ENCODE measurements at regions not wholly inside any gene's neighbourhood (a gene's known extent, or its start where the extent isn't known, plus 50 kb on each side); places are given as distances from the start of the nearest gene placed in this dataset.

DNA sequence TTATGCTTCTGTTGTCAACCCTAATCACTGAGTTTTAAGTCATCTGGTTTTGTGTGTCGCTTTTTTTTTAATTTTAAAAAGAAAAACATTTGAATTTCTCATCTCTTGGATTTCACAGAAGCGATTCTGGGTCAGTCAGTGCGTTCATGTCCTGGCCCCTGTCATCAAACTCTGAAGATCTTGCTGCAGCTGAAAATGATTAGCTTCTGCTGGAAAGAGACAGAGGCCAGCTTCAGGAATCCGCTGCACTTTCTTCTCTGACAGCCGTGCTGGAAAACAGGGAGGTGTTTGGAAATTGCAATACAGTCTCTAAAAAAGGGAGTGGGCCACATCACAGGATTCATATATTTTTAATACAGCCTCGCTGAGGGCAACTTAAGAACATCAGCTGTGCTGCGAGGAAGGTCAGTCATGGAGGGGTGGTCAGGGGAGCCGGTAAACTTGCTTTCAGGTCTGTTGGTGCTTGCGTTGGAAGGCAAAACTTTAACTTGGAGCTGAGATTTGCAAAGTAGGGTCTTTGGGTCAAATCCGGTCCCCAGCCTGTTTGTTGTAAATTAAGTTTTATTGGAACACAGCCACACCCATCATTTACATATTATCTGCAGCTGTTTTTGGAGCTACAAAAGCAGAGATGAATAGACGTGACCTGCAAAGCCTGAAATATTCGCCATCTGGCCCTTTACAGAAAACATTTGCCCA lies 190.8 kb downstream of the AACS start:
- H3K27me3 ChIP-seq (replicated peaks in 1 of 7): peaks cover 0 to 9% (median 0%) of the 10 kb centered on the region in 7 donors
- intact Hi-C loops (cut with DNase I; ENCODE audit: low total_unique reads): no loop called here
- no peak for DNase-seq
- TF ChIP-seq, protein P1, sequence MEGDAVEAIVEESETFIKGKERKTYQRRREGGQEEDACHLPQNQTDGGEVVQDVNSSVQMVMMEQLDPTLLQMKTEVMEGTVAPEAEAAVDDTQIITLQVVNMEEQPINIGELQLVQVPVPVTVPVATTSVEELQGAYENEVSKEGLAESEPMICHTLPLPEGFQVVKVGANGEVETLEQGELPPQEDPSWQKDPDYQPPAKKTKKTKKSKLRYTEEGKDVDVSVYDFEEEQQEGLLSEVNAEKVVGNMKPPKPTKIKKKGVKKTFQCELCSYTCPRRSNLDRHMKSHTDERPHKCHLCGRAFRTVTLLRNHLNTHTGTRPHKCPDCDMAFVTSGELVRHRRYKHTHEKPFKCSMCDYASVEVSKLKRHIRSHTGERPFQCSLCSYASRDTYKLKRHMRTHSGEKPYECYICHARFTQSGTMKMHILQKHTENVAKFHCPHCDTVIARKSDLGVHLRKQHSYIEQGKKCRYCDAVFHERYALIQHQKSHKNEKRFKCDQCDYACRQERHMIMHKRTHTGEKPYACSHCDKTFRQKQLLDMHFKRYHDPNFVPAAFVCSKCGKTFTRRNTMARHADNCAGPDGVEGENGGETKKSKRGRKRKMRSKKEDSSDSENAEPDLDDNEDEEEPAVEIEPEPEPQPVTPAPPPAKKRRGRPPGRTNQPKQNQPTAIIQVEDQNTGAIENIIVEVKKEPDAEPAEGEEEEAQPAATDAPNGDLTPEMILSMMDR (IDR thresholded peaks at IDR 0.05 in 8 of 11, conservative IDR thresholded peaks at IDR 0.05 in 3 of 11): no peak
- no peak for TF ChIP-seq POLR2A (IDR thresholded peaks at IDR 0.05)
- no peak for TF ChIP-seq POLR2AphosphoS5 (IDR thresholded peaks at IDR 0.05)
- no peaks in the 10 kb centered on the region for H3K36me3 ChIP-seq
- H3K27ac ChIP-seq: no peak overlapping the region
- H3K4me3 ChIP-seq: no peak overlapping the region
- H3K9me3 ChIP-seq: peaks cover 0 to 10% (median 0%) of the 10 kb centered on the region in 8 donors
- H3K4me1 ChIP-seq: no peaks in the 10 kb centered on the region
- WGBS, 5 donors: 66 to 83% (median 80%) methylated on average over 12 of the region's 12 CpGs

DNA sequence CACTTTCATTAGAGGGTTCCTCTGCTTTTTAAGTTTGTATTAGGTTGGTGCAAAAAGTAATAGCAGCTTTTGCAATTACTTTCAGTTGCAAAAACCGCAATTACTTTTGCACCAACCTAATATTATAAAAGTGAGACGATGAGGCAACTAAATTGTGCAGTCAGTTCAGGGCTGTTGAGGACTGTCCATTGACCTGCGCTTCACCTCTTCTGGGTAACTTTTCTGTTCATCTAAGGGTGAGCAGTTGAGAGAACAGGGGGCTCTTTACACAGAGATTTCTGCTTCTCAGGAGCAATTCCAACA lies 191.3 kb downstream of the AACS start:
- H3K4me1 ChIP-seq: no peaks in the 10 kb centered on the region
- H3K36me3 ChIP-seq: no peaks in the 10 kb centered on the region
- TF ChIP-seq, protein P1 (IDR thresholded peaks at IDR 0.05 in 8 of 11, conservative IDR thresholded peaks at IDR 0.05 in 3 of 11): no peak
- H3K27me3 ChIP-seq (replicated peaks in 1 of 7): peaks cover 0 to 9% (median 0%) of the 10 kb centered on the region in 7 donors
- intact Hi-C loops (cut with DNase I; ENCODE audit: low total_unique reads): no loop called here
- no peak overlapping the region for H3K27ac ChIP-seq
- no peak overlapping the region for H3K4me3 ChIP-seq
- DNase-seq: no peak
- WGBS, 5 donors: 72 to 90% (median 88%) methylated on average over 3 of the region's 3 CpGs
- H3K9me3 ChIP-seq: peaks cover 0 to 10% (median 0%) of the 10 kb centered on the region in 8 donors

DNA sequence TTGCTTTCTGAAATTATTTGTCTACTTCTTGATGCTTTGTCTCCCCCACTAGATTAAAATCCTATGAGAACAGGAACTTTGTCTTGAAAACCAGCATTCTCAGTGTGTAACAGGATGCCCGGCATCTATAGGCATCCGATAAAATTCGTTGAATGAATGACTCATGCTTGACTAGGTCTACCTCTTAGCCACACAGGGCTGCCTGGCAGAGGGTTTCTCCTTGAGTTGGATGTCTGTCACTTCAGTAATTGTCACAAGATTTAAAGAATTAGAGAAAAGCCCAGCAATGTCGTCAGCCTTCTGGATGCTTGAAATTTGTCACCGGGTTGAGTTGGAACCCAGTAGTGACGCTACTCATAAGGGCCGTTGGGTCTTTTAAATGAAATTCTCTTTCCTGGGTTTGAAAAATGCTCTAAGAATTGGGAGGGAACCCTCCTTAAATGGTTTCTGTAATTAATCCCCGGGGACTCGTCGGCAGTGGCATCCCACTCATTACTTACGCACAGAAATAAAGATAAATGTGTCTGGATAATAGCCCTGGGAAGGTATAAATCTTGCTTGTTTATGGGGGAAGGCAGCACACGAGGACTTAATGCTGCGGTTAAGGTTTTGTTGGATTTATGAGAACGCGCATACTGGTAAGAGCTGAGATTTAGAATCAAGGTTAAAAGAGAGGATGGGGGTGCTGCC lies 194.1 kb downstream of the AACS start:
- Histone ChIP-seq H3K4me1 (no peaks in the 10 kb centered on the region), H3K9me3 (peaks cover 0 to 18% (median 2%) of the 10 kb centered on the region in 8 donors), H3K27ac (no peak overlapping the region), H3K36me3 (no peaks in the 10 kb centered on the region), H3K27me3 (replicated peaks in 1 of 7) (peaks cover 0 to 3% (median 0%) of the 10 kb centered on the region in 7 donors), H3K4me3 (no peak overlapping the region)
- intact Hi-C loops (cut with DNase I; ENCODE audit: low total_unique reads): no loop called here
- WGBS, 5 donors: 71 to 78% (median 74%) methylated on average over 15 of the region's 15 CpGs
- DNase-seq: no peak
- TF ChIP-seq, protein P1 (IDR thresholded peaks at IDR 0.05 in 8 of 11, conservative IDR thresholded peaks at IDR 0.05 in 3 of 11): no peak
- no peak for TF ChIP-seq POLR2A (IDR thresholded peaks at IDR 0.05)

DNA sequence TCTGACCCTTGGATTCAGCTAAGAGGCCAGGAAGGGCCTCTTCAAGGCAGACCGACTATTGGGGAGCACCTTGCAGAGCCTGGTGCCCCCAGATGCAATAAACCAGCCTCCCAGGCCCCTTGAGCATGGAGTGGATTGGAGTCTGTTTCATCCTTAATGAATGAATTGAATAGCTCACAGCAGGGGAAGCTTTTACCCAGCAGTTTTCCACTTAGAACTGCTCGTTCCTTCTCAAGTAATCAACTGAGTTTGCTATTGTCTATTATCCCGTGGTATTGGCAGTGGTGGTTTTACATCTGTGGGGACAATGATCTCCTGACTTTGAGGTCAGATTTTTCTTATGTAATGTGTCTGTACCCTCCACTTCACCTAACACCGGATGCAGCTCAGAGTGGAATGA lies 197.6 kb downstream of the AACS start:
- Histone ChIP-seq H3K27ac (no peak overlapping the region), H3K9me3 (peaks cover 0 to 15% (median 2%) of the 10 kb centered on the region in 8 donors), H3K4me3 (no peak overlapping the region), H3K27me3 (replicated peaks in 1 of 7) (peaks cover 0 to 4% (median 0%) of the 10 kb centered on the region in 7 donors), H3K4me1 (no peaks in the 10 kb centered on the region), H3K36me3 (no peaks in the 10 kb centered on the region)
- 42 to 70% (median 68%) methylated on average over 4 of the region's 4 CpGs for WGBS, 5 donors
- DNase-seq: no peak
- intact Hi-C loops (cut with DNase I; ENCODE audit: low total_unique reads): no loop called here
- TF ChIP-seq POLR2AphosphoS5 (IDR thresholded peaks at IDR 0.05): no peak
- no peak for TF ChIP-seq POLR2A (IDR thresholded peaks at IDR 0.05)
- TF ChIP-seq, protein P1 (IDR thresholded peaks at IDR 0.05 in 8 of 11, conservative IDR thresholded peaks at IDR 0.05 in 3 of 11): no peak
